Transverse colon (tissue), 3 donors: ENCODE measurements at regions not wholly inside any gene's neighbourhood (a gene's known extent, or its start where the extent isn't known, plus 50 kb on each side); places are given as distances from the start of the nearest gene placed in this dataset.
"Not testable (repeated sequence)": the region's sequence is repeated elsewhere in the genome, so short reads cannot be mapped to it uniquely, and the experiment has no call there.

Experiments used
- EP300 ChIP-seq: sonication (generic); formaldehyde crosslinking; IDR thresholded peaks from one replicate; pipeline ENCODE4 v1.6.1; 2017; ENCODE audit warnings: antibody characterized with exemption, low read depth
- POLR2A ChIP-seq: fragments of 450-650 bp; IDR thresholded peaks from one replicate; pipeline ENCODE4 v1.6.1; 2016; ENCODE audit warnings: antibody characterized with exemption, mild to moderate bottlenecking, moderate library complexity
- TF ChIP-seq, protein P1 (sequence below), 5 experiments: fragments of 200-600 bp in 3 of 5; fragments of 450-650 bp in 2 of 5; sonication (generic) in 3 of 5; IDR thresholded peaks; 1 replicate in 2 of 5; 2 replicates in 3 of 5; pipeline ENCODE4 v1.5.1; 2016 to 2017; ENCODE audit warnings: antibody characterized with exemption in 5 of 5, inconsistent platforms in 3 of 5, mild to moderate bottlenecking in 2 of 5, moderate library complexity in 1 of 5

DNA sequence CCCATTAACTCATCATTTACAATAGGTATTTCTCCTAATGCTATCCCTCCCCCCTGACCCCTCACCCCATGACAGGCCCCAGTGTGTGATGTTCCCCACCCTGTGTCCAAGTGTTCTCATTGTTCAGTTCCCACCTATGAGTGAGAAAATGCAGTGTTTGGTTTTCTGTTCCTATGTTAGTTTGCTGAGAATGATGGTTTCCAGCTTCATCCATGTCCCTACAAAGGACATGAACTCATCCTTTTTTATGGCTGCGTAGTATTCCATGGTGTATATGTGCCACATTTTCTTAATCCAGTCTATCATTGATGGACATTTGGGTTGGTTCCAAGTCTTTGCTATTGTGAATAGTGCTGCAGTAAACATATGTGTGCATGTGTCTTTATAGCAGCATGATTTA lies 378.3 kb downstream of the HLX start:
- TF ChIP-seq, protein P1, sequence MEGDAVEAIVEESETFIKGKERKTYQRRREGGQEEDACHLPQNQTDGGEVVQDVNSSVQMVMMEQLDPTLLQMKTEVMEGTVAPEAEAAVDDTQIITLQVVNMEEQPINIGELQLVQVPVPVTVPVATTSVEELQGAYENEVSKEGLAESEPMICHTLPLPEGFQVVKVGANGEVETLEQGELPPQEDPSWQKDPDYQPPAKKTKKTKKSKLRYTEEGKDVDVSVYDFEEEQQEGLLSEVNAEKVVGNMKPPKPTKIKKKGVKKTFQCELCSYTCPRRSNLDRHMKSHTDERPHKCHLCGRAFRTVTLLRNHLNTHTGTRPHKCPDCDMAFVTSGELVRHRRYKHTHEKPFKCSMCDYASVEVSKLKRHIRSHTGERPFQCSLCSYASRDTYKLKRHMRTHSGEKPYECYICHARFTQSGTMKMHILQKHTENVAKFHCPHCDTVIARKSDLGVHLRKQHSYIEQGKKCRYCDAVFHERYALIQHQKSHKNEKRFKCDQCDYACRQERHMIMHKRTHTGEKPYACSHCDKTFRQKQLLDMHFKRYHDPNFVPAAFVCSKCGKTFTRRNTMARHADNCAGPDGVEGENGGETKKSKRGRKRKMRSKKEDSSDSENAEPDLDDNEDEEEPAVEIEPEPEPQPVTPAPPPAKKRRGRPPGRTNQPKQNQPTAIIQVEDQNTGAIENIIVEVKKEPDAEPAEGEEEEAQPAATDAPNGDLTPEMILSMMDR (IDR thresholded peaks at IDR 0.05): not testable (repeated sequence)
- TF ChIP-seq POLR2A, EP300: not testable (repeated sequence)
